Sigmoid colon (tissue), 6 donors: ENCODE measurements at regions not wholly inside any gene's neighbourhood (a gene's known extent, or its start where the extent isn't known, plus 50 kb on each side); places are given as distances from the start of the nearest gene placed in this dataset.

Experiments
- DNase-seq: peaks from one replicate; pipeline ENCODE4 v3.0.0-alpha.2; 2019
- H3K27ac ChIP-seq, 4 donors: fragments of 200-600 bp; sonication (generic); one replicate each; pipeline ENCODE4 v1.5.1; 2016 to 2019; ENCODE audit warnings: mild to moderate bottlenecking in 1 of 4
- H3K27me3 ChIP-seq, 3 donors: fragments of 200-600 bp; sonication (generic); one replicate each; pipeline ENCODE4 v1.5.1; 2019; ENCODE audit warnings: mild to moderate bottlenecking in 1 of 3
- H3K36me3 ChIP-seq, 4 donors: fragments of 200-600 bp; sonication (generic); one replicate each; pipeline ENCODE4 v1.5.1; 2016 to 2019
- H3K4me1 ChIP-seq, 4 donors: fragments of 200-600 bp; sonication (generic); one replicate each; pipeline ENCODE4 v1.5.1; 2017 to 2019
- H3K4me3 ChIP-seq, 4 donors: fragments of 200-600 bp; sonication (generic); one replicate each; pipeline ENCODE4 v1.5.1; 2017 to 2019; ENCODE audit warnings: mild to moderate bottlenecking in 2 of 4, moderate library complexity in 1 of 4
- H3K9me3 ChIP-seq, 4 donors: fragments of 200-600 bp in 3 of 4; sonication (generic) in 3 of 4; one replicate each; pipeline versions ENCODE4 v1.5.1 to v1.6.1; 2013 to 2019
- CTCF ChIP-seq, 4 experiments: fragments of 450-650 bp in 3 of 4; fragments of 200-600 bp in 1 of 4; IDR thresholded peaks; one replicate each; pipeline ENCODE4 v1.5.1; 2016 to 2019; ENCODE audit warnings: antibody characterized with exemption in 4 of 4, mild to moderate bottlenecking in 3 of 4, moderate library complexity in 2 of 4
- EP300 ChIP-seq, 4 donors: sonication (generic); formaldehyde crosslinking; IDR thresholded peaks; one replicate each; pipeline ENCODE4 v1.6.1; 2017; ENCODE audit warnings: antibody characterized with exemption in 4 of 4
- POLR2A ChIP-seq, 2 donors: fragments of 450-650 bp; IDR thresholded peaks; one replicate each; pipeline ENCODE4 v1.6.1; 2016; ENCODE audit warnings: antibody characterized with exemption in 2 of 2, mild to moderate bottlenecking in 2 of 2, moderate library complexity in 2 of 2
- POLR2AphosphoS5 ChIP-seq, 4 donors: sonication (generic); formaldehyde crosslinking; IDR thresholded peaks; one replicate each; pipeline ENCODE4 v1.6.1; 2017; ENCODE audit warnings: antibody characterized with exemption in 4 of 4
- whole genome bisulfite sequencing, 2 donors: extraction: QIAGEN DNeasy Blood & Tissue Kit; methylation state at CpG; one replicate each; pipeline ENCODE4 v1.1.7; 2013; 5-methylcytosine and 5-hydroxymethylcytosine counted together
- intact Hi-C: fragments of 100-400 bp; cut with DNase I; formaldehyde crosslinking; loops from one replicate; pipeline ENCODE4 v1.15.1; 2023
- donor health status: healthy with polysubstance abuse.
- donor health status: healthy.

- Histone ChIP-seq H3K4me1 (peaks cover 0 to 55% (median 45%) of the 10 kb centered on the region in 4 donors), H3K4me3 (no peak overlapping the region), H3K9me3 (no peaks in the 10 kb centered on the region), H3K36me3 (peaks cover 21 to 54% (median 40%) of the 10 kb centered on the region in 4 donors), H3K27me3 (no peaks in the 10 kb centered on the region), H3K27ac (no peak overlapping the region)
- intact Hi-C loops = no loop called here
- TF ChIP-seq CTCF (IDR thresholded peaks at IDR 0.05) (no peak), EP300 (IDR thresholded peaks at IDR 0.05) (no peak), POLR2AphosphoS5 (IDR thresholded peaks at IDR 0.05) (no peak), POLR2A (IDR thresholded peaks at IDR 0.05) (no peak)
- WGBS, 2 donors = 94 to 96% methylated on average over 5 of the region's 5 CpGs
- no peak for DNase-seq
These were observed 344.5 kb downstream of the SEC14L1 start for GRCh38 chr17:77485089-77485833.

GRCh38 chr17:77487211-77487629 lies 346.5 kb downstream of the SEC14L1 start:
- TF ChIP-seq POLR2AphosphoS5 (IDR thresholded peaks at IDR 0.05) (no peak), POLR2A (IDR thresholded peaks at IDR 0.05) (no peak), CTCF (IDR thresholded peaks at IDR 0.05) (no peak), EP300 (IDR thresholded peaks at IDR 0.05) (no peak)
- Histone ChIP-seq H3K4me1 (peaks cover 0 to 41% (median 34%) of the 10 kb centered on the region in 4 donors), H3K4me3 (no peak overlapping the region), H3K27me3 (no peaks in the 10 kb centered on the region), H3K36me3 (peaks cover 31 to 70% (median 51%) of the 10 kb centered on the region in 4 donors), H3K27ac (peak overlapping the region in 3 of 4 donors; percentile 22 to 25 (median 23)), H3K9me3 (no peaks in the 10 kb centered on the region)
- 91 to 92% methylated on average over 17 of the region's 17 CpGs for WGBS, 2 donors
- no peak for DNase-seq
- intact Hi-C loops = no loop called here

GRCh38 chr17:77487677-77488530 lies 347.1 kb downstream of the SEC14L1 start:
- TF ChIP-seq EP300 (IDR thresholded peaks at IDR 0.05) = no peak
- no peak for TF ChIP-seq POLR2AphosphoS5 (IDR thresholded peaks at IDR 0.05)
- WGBS, 2 donors = 90 to 91% methylated on average over 28 of the region's 28 CpGs
- Histone ChIP-seq H3K27me3 (no peaks in the 10 kb centered on the region), H3K36me3 (peaks cover 29 to 70% (median 50%) of the 10 kb centered on the region in 4 donors), H3K9me3 (no peaks in the 10 kb centered on the region), H3K4me3 (no peak overlapping the region), H3K4me1 (peaks cover 0 to 34% (median 28%) of the 10 kb centered on the region in 4 donors), H3K27ac (peak overlapping the region in 3 of 4 donors; percentile 19 to 87 (median 84))
- DNase-seq = peak; percentile 61
- intact Hi-C loops = no loop called here

GRCh38 chr17:77488531-77489238 lies 347.9 kb downstream of the SEC14L1 start:
- H3K27ac ChIP-seq = peak overlapping the region; percentile 79 to 87 (median 82)
- DNase-seq = peak; percentile 67
- intact Hi-C loops = no loop called here

More at GRCh38 chr17:77488531-77489238, 347.9 kb downstream of the SEC14L1 start:
- Histone ChIP-seq H3K9me3 (no peaks in the 10 kb centered on the region), H3K36me3 (peaks cover 34 to 69% (median 50%) of the 10 kb centered on the region in 4 donors), H3K27me3 (no peaks in the 10 kb centered on the region), H3K4me3 (no peak overlapping the region), H3K4me1 (peaks cover 0 to 28% (median 24%) of the 10 kb centered on the region in 4 donors)
- no peak for TF ChIP-seq EP300 (IDR thresholded peaks at IDR 0.05)
- no peak for TF ChIP-seq POLR2A (IDR thresholded peaks at IDR 0.05)
- TF ChIP-seq POLR2AphosphoS5 (IDR thresholded peaks at IDR 0.05) = no peak
- no peak for TF ChIP-seq CTCF (IDR thresholded peaks at IDR 0.05)
- 94% methylated on average over 25 of the region's 25 CpGs for WGBS, 2 donors
